Right lung (tissue), 2 donors: ENCODE measurements at regions not wholly inside any gene's neighbourhood (a gene's known extent, or its start where the extent isn't known, plus 50 kb on each side); places are given as distances from the start of the nearest gene placed in this dataset.
A peak's percentile ranks its signal among the peaks of the same experiment; 100 is the strongest.

Experiments
- DNase-seq, 2 donors: peaks; one replicate each; pipeline ENCODE4 v3.0.0-alpha.2; 2013

- no peak for DNase-seq
These were observed 653.0 kb downstream of the DIPK2A start for GRCh38 chr3:144624656-144625055.

- DNase-seq, result no peak
These were observed 655.2 kb downstream of the DIPK2A start for GRCh38 chr3:144626835-144627234.

- no peak for DNase-seq
These were observed 657.8 kb downstream of the DIPK2A start for GRCh38 chr3:144629381-144629780.

GRCh38 chr3:144636833-144637232, 665.2 kb downstream of the DIPK2A start:
- DNase-seq, result no peak

- DNase-seq, result no peak
These were observed 666.4 kb downstream of the DIPK2A start for GRCh38 chr3:144638009-144638408.

- DNase-seq, result peak; percentile 10 to 18
These were observed 672.2 kb downstream of the DIPK2A start for GRCh38 chr3:144643771-144644198.

GRCh38 chr3:144645300-144645699, 673.7 kb downstream of the DIPK2A start:
- DNase-seq, result no peak

GRCh38 chr3:144650380-144650779, 678.8 kb downstream of the DIPK2A start:
- DNase-seq, result no peak

GRCh38 chr3:144652573-144652972, 681.0 kb downstream of the DIPK2A start:
- DNase-seq, result peak; percentile 52 to 60

GRCh38 chr3:144655423-144655822, 683.8 kb downstream of the DIPK2A start:
- DNase-seq, result no peak

GRCh38 chr3:144660186-144660585, 688.6 kb downstream of the DIPK2A start:
- DNase-seq, result no peak

- no peak for DNase-seq
These were observed 691.1 kb downstream of the DIPK2A start for GRCh38 chr3:144662729-144663128.

GRCh38 chr3:144663456-144664436, 692.1 kb downstream of the DIPK2A start:
- DNase-seq, result peak in 1 of 2 donors; percentile 6

- no peak for DNase-seq
These were observed 694.0 kb downstream of the DIPK2A start for GRCh38 chr3:144665567-144666053.

GRCh38 chr3:144670571-144670970, 698.9 kb downstream of the DIPK2A start:
- DNase-seq, result no peak

- no peak for DNase-seq
These were observed 705.5 kb downstream of the DIPK2A start for GRCh38 chr3:144677103-144677502.

- DNase-seq, result no peak
These were observed 711.4 kb downstream of the DIPK2A start for GRCh38 chr3:144683065-144683464.

GRCh38 chr3:144687862-144688261, 716.2 kb downstream of the DIPK2A start:
- no peak for DNase-seq

GRCh38 chr3:144692488-144692887, 720.9 kb downstream of the DIPK2A start:
- no peak for DNase-seq

- DNase-seq, result no peak
These were observed 736.8 kb downstream of the DIPK2A start for GRCh38 chr3:144708437-144708836.

- DNase-seq, result no peak
These were observed 765.7 kb downstream of the DIPK2A start for GRCh38 chr3:144737281-144737680.

GRCh38 chr3:144743225-144743668, 771.6 kb downstream of the DIPK2A start:
- no peak for DNase-seq

- DNase-seq, result no peak
These were observed 772.9 kb downstream of the DIPK2A start for GRCh38 chr3:144744473-144744872.
